Lower leg skin (tissue), 4 donors: ENCODE measurements at regions not wholly inside any gene's neighbourhood (a gene's known extent, or its start where the extent isn't known, plus 50 kb on each side); places are given as distances from the start of the nearest gene placed in this dataset.

Source experiments
- DNase-seq, 2 donors: peaks; one replicate each; pipeline ENCODE4 v3.0.0-alpha.2; 2019; ENCODE audit warnings: low spot score in 2 of 2
- H3K4me3 ChIP-seq: fragments of 200-600 bp; sonication (generic); 2 replicates; pipeline ENCODE4 v1.5.1; 2017; ENCODE audit warnings: mild to moderate bottlenecking, low read depth; ENCODE audit not compliant: poor library complexity, severe bottlenecking
- CTCF ChIP-seq, 3 donors: fragments of 450-650 bp; IDR thresholded peaks; one replicate each; pipeline ENCODE4 v1.5.1; 2016; ENCODE audit warnings: antibody characterized with exemption in 3 of 3, mild to moderate bottlenecking in 3 of 3, moderate library complexity in 2 of 3
- POLR2A ChIP-seq, 2 donors: fragments of 450-650 bp; IDR thresholded peaks; one replicate each; pipeline ENCODE4 v1.6.1; 2016 to 2017; ENCODE audit warnings: antibody characterized with exemption in 2 of 2, mild to moderate bottlenecking in 1 of 2, moderate library complexity in 1 of 2
- WGBS, 2 donors: methylation state at CpG; one replicate each; pipeline ENCODE4 v1.1.5; 2018; 5-methylcytosine and 5-hydroxymethylcytosine counted together
- intact Hi-C: fragments of 100-400 bp; cut with DNase I; formaldehyde crosslinking; loops from one replicate; pipeline ENCODE4 v1.15.0; 2023; ENCODE audit warnings: low total_unique reads

GRCh38 chr15:31243895-31244294 is 82.7 kb upstream of the KLF13 start:
- WGBS, 2 donors = 80 to 81% methylated on average over 3 of the region's 3 CpGs
- intact Hi-C loops = no loop called here

GRCh38 chr15:31245135-31245689 is 81.4 kb upstream of the KLF13 start:
- DNase-seq = no peak
- no peak overlapping the region for H3K4me3 ChIP-seq
- 88 to 92% methylated on average over 4 of the region's 4 CpGs for WGBS, 2 donors
- TF ChIP-seq CTCF (IDR thresholded peaks at IDR 0.05) (no peak), POLR2A (IDR thresholded peaks at IDR 0.05) (no peak)
- intact Hi-C loops = no loop called here

More at GRCh38 chr15:31243895-31244294, 82.7 kb upstream of the KLF13 start:
- no peak overlapping the region for H3K4me3 ChIP-seq
- TF ChIP-seq POLR2A (IDR thresholded peaks at IDR 0.05) = no peak
- TF ChIP-seq CTCF (IDR thresholded peaks at IDR 0.05) = no peak
- DNase-seq = no peak

- no peak overlapping the region for H3K4me3 ChIP-seq
- WGBS, 2 donors = 79 to 93% methylated on average over 3 of the region's 3 CpGs
- no peak for TF ChIP-seq CTCF (IDR thresholded peaks at IDR 0.05)
- TF ChIP-seq POLR2A (IDR thresholded peaks at IDR 0.05) = no peak
- intact Hi-C loops = no loop called here
- no peak for DNase-seq
Observed at GRCh38 chr15:31245756-31246155, 80.9 kb upstream of the KLF13 start.

GRCh38 chr15:31247404-31247803 is 79.2 kb upstream of the KLF13 start:
- no peak for DNase-seq
- 94% methylated on average over 13 of the region's 13 CpGs for WGBS, 2 donors
- intact Hi-C loops = no loop called here
- H3K4me3 ChIP-seq = no peak overlapping the region
- TF ChIP-seq CTCF (IDR thresholded peaks at IDR 0.05) (no peak), POLR2A (IDR thresholded peaks at IDR 0.05) (no peak)

- intact Hi-C loops = no loop called here
- 86 to 87% methylated on average over 5 of the region's 5 CpGs for WGBS, 2 donors
- no peak overlapping the region for H3K4me3 ChIP-seq
- TF ChIP-seq POLR2A (IDR thresholded peaks at IDR 0.05) = no peak
- no peak for TF ChIP-seq CTCF (IDR thresholded peaks at IDR 0.05)
- no peak for DNase-seq
Observed at GRCh38 chr15:31248263-31248662, 78.4 kb upstream of the KLF13 start.

- no peak for DNase-seq
- intact Hi-C loops = no loop called here
- TF ChIP-seq POLR2A (IDR thresholded peaks at IDR 0.05) = no peak
- no peak for TF ChIP-seq CTCF (IDR thresholded peaks at IDR 0.05)
- WGBS, 2 donors = 81 to 98% methylated on average over 5 of the region's 5 CpGs
- H3K4me3 ChIP-seq = no peak overlapping the region
Observed at GRCh38 chr15:31248951-31249350, 77.7 kb upstream of the KLF13 start.
